Karpas-422 (cell line): ENCODE measurements at regions not wholly inside any gene's neighbourhood (a gene's known extent, or its start where the extent isn't known, plus 50 kb on each side); places are given as distances from the start of the nearest gene placed in this dataset.

Experiments
- DNase-seq: peaks from one replicate; pipeline ENCODE4 v3.0.0-alpha.2; 2015
- H2AFZ ChIP-seq: fragments of 200-600 bp; sonication (generic); 2 replicates; pipeline ENCODE4 v1.6.1; 2014; ENCODE audit warnings: antibody characterized with exemption, low read length, mixed read lengths
- H3K27ac ChIP-seq: fragments of 200-600 bp; sonication (generic); 2 replicates; pipeline ENCODE4 v1.5.1; 2014; ENCODE audit warnings: mild to moderate bottlenecking, low read length, moderate library complexity
- H3K27me3 ChIP-seq: fragments of 200-600 bp; sonication (generic); 2 replicates; pipeline ENCODE4 v1.6.1; 2014; ENCODE audit warnings: low read length, mixed read lengths
- H3K36me3 ChIP-seq: fragments of 200-600 bp; sonication (generic); 2 replicates; pipeline ENCODE4 v1.6.1; 2014; ENCODE audit warnings: low read length, mixed read lengths; ENCODE audit not compliant: insufficient read depth
- H3K4me1 ChIP-seq: fragments of 200-600 bp; sonication (generic); 2 replicates; pipeline ENCODE4 v1.6.1; 2014; ENCODE audit warnings: mild to moderate bottlenecking, low read length, mixed read lengths
- H3K4me2 ChIP-seq: fragments of 200-600 bp; sonication (generic); 2 replicates; pipeline ENCODE4 v1.6.1; 2014; ENCODE audit warnings: low read length, low read depth, mild to moderate bottlenecking; ENCODE audit not compliant: poor library complexity, severe bottlenecking
- H3K4me3 ChIP-seq: fragments of 200-600 bp; sonication (generic); 2 replicates; pipeline ENCODE4 v1.5.1; 2014; ENCODE audit warnings: mild to moderate bottlenecking, antibody characterized with exemption, low read length, mixed read lengths
- H3K79me2 ChIP-seq: fragments of 200-600 bp; sonication (generic); 2 replicates; pipeline ENCODE4 v1.6.1; 2014; ENCODE audit warnings: mild to moderate bottlenecking, low read length, mixed read lengths
- H3K9ac ChIP-seq: fragments of 200-600 bp; sonication (generic); 2 replicates; pipeline ENCODE4 v1.6.0; 2014; ENCODE audit warnings: low read length
- H3K9me2 ChIP-seq: fragments of 200-600 bp; sonication (generic), shearing (Covaris generic); replicated peaks from 2 replicates; pipeline ENCODE4 v1.6.0; 2014; ENCODE audit warnings: mild to moderate bottlenecking, low read length, moderate library complexity; ENCODE audit not compliant: insufficient read depth
- H3K9me3 ChIP-seq: fragments of 300-700, 200-600 bp; sonication (generic); 2 replicates; pipeline ENCODE4 v1.6.1; 2014; ENCODE audit warnings: low read length, mixed read lengths
- H4K20me1 ChIP-seq: fragments of 200-600 bp; sonication (generic); 2 replicates; pipeline ENCODE4 v1.6.1; 2014; ENCODE audit warnings: mild to moderate bottlenecking, antibody characterized with exemption, low read length, low read depth; ENCODE audit not compliant: insufficient read depth

- Histone ChIP-seq H3K4me2 (no peak overlapping the region), H3K27ac (no peak overlapping the region), H3K27me3 (no peaks in the 10 kb centered on the region), H2AFZ (no peak overlapping the region), H3K36me3 (no peaks in the 10 kb centered on the region), H3K4me3 (no peak overlapping the region), H3K79me2 (no peaks in the 10 kb centered on the region), H4K20me1 (no peaks in the 10 kb centered on the region), H3K9me3 (no peaks in the 10 kb centered on the region; the same call in 1 of the 2 replicates), H3K9me2 (no peaks in the 10 kb centered on the region), H3K9ac (no peak overlapping the region), H3K4me1 (no peaks in the 10 kb centered on the region)
- no peak for DNase-seq
Observed at GRCh38 chr5:117743337-117743736, 1168.7 kb upstream of the SEMA6A start.

GRCh38 chr5:117741655-117742206 lies 1167.1 kb upstream of the SEMA6A start:
- Histone ChIP-seq H4K20me1 (no peaks in the 10 kb centered on the region), H2AFZ (no peak overlapping the region), H3K27me3 (no peaks in the 10 kb centered on the region), H3K9ac (no peak overlapping the region), H3K27ac (no peak overlapping the region), H3K9me3 (no peaks in the 10 kb centered on the region; the same call in 1 of the 2 replicates), H3K4me2 (no peak overlapping the region), H3K36me3 (no peaks in the 10 kb centered on the region), H3K4me1 (no peaks in the 10 kb centered on the region), H3K79me2 (no peaks in the 10 kb centered on the region), H3K9me2 (no peaks in the 10 kb centered on the region), H3K4me3 (no peak overlapping the region)
- no peak for DNase-seq

GRCh38 chr5:117740268-117740667 lies 1165.6 kb upstream of the SEMA6A start:
- H3K9ac ChIP-seq, result no peak overlapping the region
- H2AFZ ChIP-seq, result no peak overlapping the region
- no peaks in the 10 kb centered on the region; the same call in 1 of the 2 replicates for H3K9me3 ChIP-seq
- DNase-seq, result no peak
- H3K9me2 ChIP-seq, result no peaks in the 10 kb centered on the region
- H3K79me2 ChIP-seq, result no peaks in the 10 kb centered on the region
- no peak overlapping the region for H3K4me2 ChIP-seq
- H3K4me1 ChIP-seq, result no peaks in the 10 kb centered on the region
- no peak overlapping the region for H3K4me3 ChIP-seq
- no peaks in the 10 kb centered on the region for H3K27me3 ChIP-seq
- no peak overlapping the region for H3K27ac ChIP-seq
- H3K36me3 ChIP-seq, result no peaks in the 10 kb centered on the region
- H4K20me1 ChIP-seq, result no peaks in the 10 kb centered on the region

GRCh38 chr5:117738571-117738970 lies 1163.9 kb upstream of the SEMA6A start:
- no peaks in the 10 kb centered on the region; the same call in 1 of the 2 replicates for H3K9me3 ChIP-seq

GRCh38 chr5:117736698-117737097 lies 1162.1 kb upstream of the SEMA6A start:
- H3K4me3 ChIP-seq, result no peak overlapping the region
- H4K20me1 ChIP-seq, result no peaks in the 10 kb centered on the region
- H3K4me1 ChIP-seq, result no peaks in the 10 kb centered on the region
- H3K4me2 ChIP-seq, result no peak overlapping the region
- H3K27me3 ChIP-seq, result no peaks in the 10 kb centered on the region
- no peak for DNase-seq
- no peaks in the 10 kb centered on the region for H3K79me2 ChIP-seq
- H3K9me3 ChIP-seq, result no peaks in the 10 kb centered on the region
- no peaks in the 10 kb centered on the region for H3K36me3 ChIP-seq
- no peak overlapping the region for H3K9ac ChIP-seq
- no peak overlapping the region for H2AFZ ChIP-seq
- no peaks in the 10 kb centered on the region for H3K9me2 ChIP-seq
- no peak overlapping the region for H3K27ac ChIP-seq

More at GRCh38 chr5:117738571-117738970, 1163.9 kb upstream of the SEMA6A start:
- no peak for DNase-seq
- Histone ChIP-seq H4K20me1 (no peaks in the 10 kb centered on the region), H3K9me2 (no peaks in the 10 kb centered on the region), H3K36me3 (no peaks in the 10 kb centered on the region), H3K4me3 (no peak overlapping the region), H2AFZ (no peak overlapping the region), H3K27ac (no peak overlapping the region), H3K79me2 (no peaks in the 10 kb centered on the region), H3K27me3 (no peaks in the 10 kb centered on the region), H3K4me1 (no peaks in the 10 kb centered on the region), H3K9ac (no peak overlapping the region), H3K4me2 (no peak overlapping the region)

GRCh38 chr5:117734056-117734455 lies 1159.4 kb upstream of the SEMA6A start:
- H3K9me2 ChIP-seq, result no peaks in the 10 kb centered on the region
- H3K4me2 ChIP-seq, result no peak overlapping the region
- H3K4me3 ChIP-seq, result no peak overlapping the region
- no peaks in the 10 kb centered on the region for H3K79me2 ChIP-seq
- H3K9me3 ChIP-seq, result no peaks in the 10 kb centered on the region; the same call in 1 of the 2 replicates
- no peaks in the 10 kb centered on the region for H3K36me3 ChIP-seq
- no peak overlapping the region for H3K27ac ChIP-seq
- H3K27me3 ChIP-seq, result no peaks in the 10 kb centered on the region
- no peaks in the 10 kb centered on the region for H3K4me1 ChIP-seq
- no peaks in the 10 kb centered on the region for H4K20me1 ChIP-seq
- no peak for DNase-seq
- no peak overlapping the region for H2AFZ ChIP-seq
- H3K9ac ChIP-seq, result no peak overlapping the region

- H2AFZ ChIP-seq, result no peak overlapping the region
- H3K9me3 ChIP-seq, result no peaks in the 10 kb centered on the region; the same call in 1 of the 2 replicates
- no peaks in the 10 kb centered on the region for H3K9me2 ChIP-seq
- no peaks in the 10 kb centered on the region for H3K79me2 ChIP-seq
- no peaks in the 10 kb centered on the region for H4K20me1 ChIP-seq
- H3K4me3 ChIP-seq, result no peak overlapping the region
- H3K27me3 ChIP-seq, result no peaks in the 10 kb centered on the region
- no peak overlapping the region for H3K27ac ChIP-seq
- H3K4me1 ChIP-seq, result no peaks in the 10 kb centered on the region
- H3K9ac ChIP-seq, result no peak overlapping the region
- H3K4me2 ChIP-seq, result no peak overlapping the region
- H3K36me3 ChIP-seq, result no peaks in the 10 kb centered on the region
- DNase-seq, result no peak
Observed at GRCh38 chr5:117733051-117733450, 1158.4 kb upstream of the SEMA6A start.

GRCh38 chr5:117732264-117732663 lies 1157.6 kb upstream of the SEMA6A start:
- H3K9me2 ChIP-seq, result no peaks in the 10 kb centered on the region
- H3K79me2 ChIP-seq, result no peaks in the 10 kb centered on the region
- no peak overlapping the region for H2AFZ ChIP-seq
- no peaks in the 10 kb centered on the region for H3K27me3 ChIP-seq
- no peak for DNase-seq
- H3K4me1 ChIP-seq, result no peaks in the 10 kb centered on the region
- H3K9ac ChIP-seq, result no peak overlapping the region
- no peak overlapping the region for H3K27ac ChIP-seq
- H3K36me3 ChIP-seq, result no peaks in the 10 kb centered on the region
- no peak overlapping the region for H3K4me2 ChIP-seq
- H3K4me3 ChIP-seq, result no peak overlapping the region
- H4K20me1 ChIP-seq, result no peaks in the 10 kb centered on the region
- H3K9me3 ChIP-seq, result peaks cover 4% of the 10 kb centered on the region; the same call in 1 of the 2 replicates
